Progenitor cell of endocrine pancreas (in vitro differentiated cells): ENCODE measurements at regions not wholly inside any gene's neighbourhood (a gene's known extent, or its start where the extent isn't known, plus 50 kb on each side); places are given as distances from the start of the nearest gene placed in this dataset.

Experiments
- DNase-seq: peaks from one replicate; pipeline ENCODE4 v3.0.0; 2021; ENCODE audit warnings: low spot score; ENCODE audit not compliant: unreplicated experiment
- H3K27ac Mint-ChIP-seq: 2 replicates; pipeline ENCODE4 v1.8.0; 2021; ENCODE audit warnings: mild to moderate bottlenecking, moderate library complexity, mixed read lengths
- H3K27me3 Mint-ChIP-seq: 2 replicates; pipeline ENCODE4 v1.8.0; 2021; ENCODE audit warnings: mixed read lengths
- H3K36me3 Mint-ChIP-seq: 2 replicates; pipeline ENCODE4 v1.8.0; 2022; ENCODE audit warnings: mixed read lengths; ENCODE audit not compliant: insufficient read depth
- H3K4me1 Mint-ChIP-seq: 2 replicates; pipeline ENCODE4 v1.8.0; 2021; ENCODE audit warnings: low read depth, mixed read lengths
- H3K4me3 Mint-ChIP-seq: 2 replicates; pipeline ENCODE4 v1.8.0; 2021; ENCODE audit warnings: low read depth, mild to moderate bottlenecking, moderate library complexity, mixed read lengths
- H3K9me3 Mint-ChIP-seq: 2 replicates; pipeline ENCODE4 v1.8.0; 2021; ENCODE audit warnings: low read depth, mixed read lengths
- CTCF ChIP-seq: fragments of 200-600 bp; sonication (generic); IDR thresholded peaks from one replicate; pipeline ENCODE4 v1.5.0; 2021; ENCODE audit warnings: antibody characterized with exemption, mild to moderate bottlenecking; ENCODE audit not compliant: unreplicated experiment

GRCh38 chr16:6884002-6884401 lies 448.6 kb upstream of the RBFOX1 start:
- Mint-ChIP-seq H3K4me3 (no peak overlapping the region), H3K36me3 (no peaks in the 10 kb centered on the region), H3K27me3 (peaks cover 7% of the 10 kb centered on the region), H3K27ac (no peak overlapping the region), H3K4me1 (no peaks in the 10 kb centered on the region), H3K9me3 (peaks cover 3% of the 10 kb centered on the region)
- no peak for TF ChIP-seq CTCF
- no peak for DNase-seq

DNA sequence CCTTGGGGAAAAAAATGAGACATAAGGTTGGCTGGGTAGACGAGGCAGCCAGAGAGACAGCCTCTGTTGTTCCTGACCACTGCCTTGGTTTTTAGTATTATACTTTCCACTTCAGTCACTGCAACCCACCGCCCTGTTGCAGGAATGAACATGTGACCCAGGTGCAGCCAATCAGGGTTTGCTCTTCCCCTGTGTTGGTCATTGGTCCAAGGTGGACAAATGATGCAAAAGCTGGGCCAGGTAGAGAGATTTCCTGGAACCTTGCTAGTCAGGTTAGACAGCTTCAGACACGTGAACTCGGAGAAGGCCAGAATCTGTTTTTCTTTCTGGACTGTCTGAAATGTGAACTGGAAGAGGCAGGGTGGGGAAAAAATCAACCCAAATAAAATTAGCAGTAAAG lies 452.4 kb upstream of the RBFOX1 start:
- Mint-ChIP-seq H3K4me1 (no peaks in the 10 kb centered on the region), H3K27ac (no peak overlapping the region), H3K9me3 (no peaks in the 10 kb centered on the region), H3K36me3 (no peaks in the 10 kb centered on the region), H3K27me3 (peaks cover 11% of the 10 kb centered on the region), H3K4me3 (no peak overlapping the region)
- no peak for TF ChIP-seq CTCF
- DNase-seq, result no peak

GRCh38 chr16:6864671-6865070 lies 468.0 kb upstream of the RBFOX1 start:
- Mint-ChIP-seq H3K4me1 (no peaks in the 10 kb centered on the region), H3K36me3 (no peaks in the 10 kb centered on the region), H3K27ac (no peak overlapping the region), H3K4me3 (no peak overlapping the region), H3K9me3 (no peaks in the 10 kb centered on the region), H3K27me3 (peaks cover 38% of the 10 kb centered on the region)
- DNase-seq, result no peak
- no peak for TF ChIP-seq CTCF

- no peaks in the 10 kb centered on the region for H3K4me1 Mint-ChIP-seq
- DNase-seq, result no peak
- no peaks in the 10 kb centered on the region for H3K9me3 Mint-ChIP-seq
- peaks cover 41% of the 10 kb centered on the region for H3K27me3 Mint-ChIP-seq
- H3K27ac Mint-ChIP-seq, result no peak overlapping the region
- H3K36me3 Mint-ChIP-seq, result no peaks in the 10 kb centered on the region
- H3K4me3 Mint-ChIP-seq, result no peak overlapping the region
- TF ChIP-seq CTCF, result no peak
Observed at GRCh38 chr16:6864244-6864643, 468.4 kb upstream of the RBFOX1 start.

DNA sequence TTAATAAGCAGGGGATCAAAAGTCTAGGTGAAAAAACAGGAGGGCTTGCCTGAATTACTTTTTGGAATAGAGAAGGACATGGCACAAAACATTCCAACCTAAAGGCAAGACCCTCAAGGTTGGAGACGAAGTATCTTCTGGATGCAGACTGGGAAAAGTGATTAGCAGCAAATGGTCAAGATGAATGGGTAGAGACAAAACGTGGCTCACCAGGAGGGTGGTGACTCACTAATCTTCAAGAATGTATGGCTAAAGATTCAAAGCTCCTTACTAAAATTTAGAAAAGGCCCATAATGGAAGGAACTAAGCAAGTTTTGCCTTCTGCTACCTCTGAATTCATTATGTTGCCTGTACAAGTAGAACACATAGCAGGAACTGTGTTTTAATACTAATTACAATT lies 469.5 kb upstream of the RBFOX1 start:
- Mint-ChIP-seq H3K4me3 (no peak overlapping the region), H3K27ac (no peak overlapping the region), H3K9me3 (no peaks in the 10 kb centered on the region), H3K27me3 (peaks cover 40% of the 10 kb centered on the region), H3K4me1 (no peaks in the 10 kb centered on the region), H3K36me3 (no peaks in the 10 kb centered on the region)
- no peak for TF ChIP-seq CTCF
- DNase-seq, result no peak
